ENCODE measurements at regions not wholly inside any gene's neighbourhood (a gene's known extent, or its start where the extent isn't known, plus 50 kb on each side); places are given as distances from the start of the nearest gene placed in this dataset.
"Not testable (repeated sequence)": the region's sequence is repeated elsewhere in the genome, so short reads cannot be mapped to it uniquely, and the experiment has no call there.

DNA sequence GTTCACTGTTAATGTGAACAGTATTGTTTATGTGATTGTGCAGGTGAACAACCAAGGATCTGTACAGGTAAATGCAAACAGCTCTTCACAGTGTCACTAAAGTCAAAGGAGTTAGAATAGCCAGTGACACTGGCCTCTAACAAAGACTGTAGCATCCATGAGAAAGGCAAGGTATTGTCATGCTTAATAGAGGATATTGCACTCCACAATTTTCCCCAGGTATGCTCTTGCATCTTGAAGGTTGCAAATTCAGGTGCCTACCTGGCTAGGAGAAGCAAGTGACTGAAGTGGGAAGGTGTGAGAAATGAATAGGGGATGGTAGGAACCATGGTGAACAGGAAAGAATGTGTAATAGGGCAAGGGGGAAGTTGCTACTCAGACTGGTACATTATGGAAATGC, 101.2 kb upstream of the EFNA5 start:
- no peak for DNase-seq

DNA sequence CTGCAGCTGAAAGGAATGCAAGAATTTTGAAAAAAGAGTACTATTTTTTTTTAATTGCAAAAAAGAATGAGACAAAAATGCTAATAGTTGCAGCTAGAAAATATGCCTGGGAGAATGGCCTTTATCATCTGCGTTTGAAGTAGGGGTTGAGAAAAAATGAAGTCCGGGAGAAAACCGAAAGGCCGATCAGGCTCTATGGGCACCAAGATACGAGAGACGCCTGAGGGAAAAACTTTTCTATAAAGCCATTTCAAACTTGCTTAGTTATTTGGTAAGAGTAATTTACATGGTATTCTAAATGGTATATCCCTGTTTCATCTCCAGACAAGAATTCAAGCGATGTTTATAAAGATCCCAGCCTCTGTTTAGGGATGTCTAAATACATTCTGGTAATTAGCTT, 99.3 kb upstream of the EFNA5 start:
- DNase-seq = no peak

DNA sequence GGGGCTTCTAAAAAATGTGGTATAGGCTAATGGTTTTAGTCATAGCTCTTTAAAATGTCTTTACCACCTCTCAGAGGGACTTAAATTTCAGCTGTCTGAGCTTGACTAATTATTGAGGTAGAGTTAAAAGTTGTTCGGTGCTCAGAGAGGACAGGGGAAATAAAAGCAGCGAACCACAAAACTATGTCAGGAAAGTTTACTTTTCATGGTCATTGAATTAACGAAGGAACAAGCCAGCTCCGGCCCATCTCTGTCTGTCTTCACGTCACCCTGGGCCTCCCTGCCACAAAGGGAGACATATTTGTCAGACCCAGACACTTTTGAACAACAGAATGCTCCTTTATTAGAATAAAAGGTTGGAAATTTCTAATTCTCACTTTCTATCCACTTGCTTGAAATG, 98.8 kb upstream of the EFNA5 start:
- DNase-seq = no peak

DNA sequence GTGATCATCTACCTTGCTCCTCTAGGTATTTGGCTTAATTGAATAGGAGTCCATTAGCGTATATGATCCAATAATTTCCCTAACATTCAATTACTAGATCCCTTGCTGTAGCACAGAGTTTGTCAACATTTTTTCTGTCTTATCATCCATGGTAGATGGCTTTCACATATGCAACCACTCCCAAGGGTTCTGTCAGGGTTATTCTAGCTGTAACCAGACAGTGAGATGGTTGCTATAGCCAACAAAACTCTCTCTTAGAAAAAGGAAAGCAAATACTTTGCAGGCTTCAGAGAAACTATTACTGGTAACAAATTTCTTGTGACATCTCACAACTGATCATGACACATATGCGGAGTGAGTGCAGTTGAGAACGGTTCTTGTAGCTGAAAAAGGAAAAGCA, 96.2 kb upstream of the EFNA5 start:
- no peak for DNase-seq

DNA sequence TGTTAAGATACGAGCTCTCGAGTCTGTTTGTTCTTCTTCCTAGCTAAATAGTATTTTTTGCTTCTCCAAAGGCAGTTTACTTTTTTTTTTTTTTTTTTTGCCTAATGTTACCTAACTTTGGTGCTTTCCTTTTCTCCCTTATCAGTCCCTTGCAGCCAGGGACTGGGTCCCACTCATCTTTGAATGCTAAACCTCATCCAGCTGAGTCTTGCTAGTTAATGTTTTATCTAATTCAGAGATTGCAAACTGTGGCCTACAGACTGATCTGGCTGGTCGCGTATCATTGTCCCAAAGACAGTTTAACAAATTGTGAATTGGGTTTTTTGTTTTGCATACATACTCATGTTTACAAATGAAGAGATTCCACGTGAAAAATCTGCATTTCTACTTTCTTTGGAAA, 95.7 kb upstream of the EFNA5 start:
- no peak for DNase-seq

DNA sequence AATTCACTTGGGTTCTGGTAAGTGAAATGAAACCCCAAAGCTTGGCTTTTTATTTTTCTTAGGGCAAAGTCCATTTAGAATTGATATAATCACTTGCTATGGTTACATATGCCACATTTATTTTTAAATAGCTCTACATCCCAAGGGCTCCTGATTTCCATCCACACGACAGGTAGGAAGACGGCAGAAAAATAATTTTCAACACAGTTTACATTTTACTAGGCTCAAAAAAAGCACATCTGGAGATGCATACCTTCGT, 95.0 kb upstream of the EFNA5 start:
- DNase-seq = no peak

DNA sequence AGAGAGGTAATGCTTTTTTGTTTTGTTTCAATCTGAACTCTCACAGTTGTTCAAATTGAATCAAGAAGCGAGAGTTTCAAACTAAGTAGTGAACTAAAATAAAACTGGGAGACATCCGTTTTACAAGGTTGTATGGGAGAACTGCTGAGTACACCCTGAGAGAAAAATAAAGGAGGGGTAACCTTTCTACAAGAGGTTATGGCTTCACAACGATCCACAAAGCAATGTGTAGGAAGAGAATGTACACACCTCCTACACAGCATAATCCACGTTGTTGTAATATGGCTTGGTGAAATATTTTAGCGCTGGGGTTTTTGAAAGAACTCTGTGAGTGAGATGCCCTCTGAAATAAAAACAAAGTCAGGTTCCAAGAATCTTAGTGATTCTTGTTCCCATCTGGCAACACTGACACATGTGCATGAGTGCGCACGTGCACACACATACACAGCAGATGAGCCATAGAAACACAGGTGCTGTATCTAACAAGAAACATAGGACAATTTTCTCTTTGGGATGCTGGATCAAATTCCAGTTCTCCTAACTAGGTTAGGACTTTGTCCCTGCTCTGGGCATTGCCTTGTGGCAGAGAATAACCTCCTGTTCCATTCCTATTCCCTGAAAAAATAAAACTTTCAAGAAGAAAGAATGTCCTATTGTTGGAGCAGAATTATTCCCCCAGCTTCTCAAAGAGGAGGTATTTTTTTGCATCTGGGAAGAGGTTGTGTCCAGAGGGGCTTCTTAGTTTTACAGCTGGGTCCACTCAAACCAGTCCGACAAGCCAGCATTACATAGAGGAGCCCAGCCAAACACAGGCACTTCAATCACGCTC, 94.5 kb upstream of the EFNA5 start:
- no peak for DNase-seq

DNA sequence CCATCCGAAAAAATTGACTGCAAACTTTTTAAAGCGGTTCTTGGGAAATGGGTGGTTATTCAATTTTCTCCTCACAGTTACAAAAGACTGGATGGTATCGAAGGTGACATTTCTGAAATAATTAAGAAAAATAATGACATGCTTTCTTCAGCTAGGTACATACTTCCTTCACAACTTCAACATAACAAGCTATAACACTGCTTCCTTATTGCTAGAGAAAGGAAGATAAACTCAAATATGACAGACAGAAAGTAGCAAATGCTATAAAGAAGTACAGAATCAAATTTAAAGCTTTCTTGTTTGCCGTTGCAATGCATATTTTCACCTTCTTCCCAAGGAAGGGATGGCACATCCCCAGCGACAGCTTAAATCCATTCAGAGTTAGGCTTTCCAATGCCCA, 93.5 kb upstream of the EFNA5 start:
- DNase-seq = no peak

DNA sequence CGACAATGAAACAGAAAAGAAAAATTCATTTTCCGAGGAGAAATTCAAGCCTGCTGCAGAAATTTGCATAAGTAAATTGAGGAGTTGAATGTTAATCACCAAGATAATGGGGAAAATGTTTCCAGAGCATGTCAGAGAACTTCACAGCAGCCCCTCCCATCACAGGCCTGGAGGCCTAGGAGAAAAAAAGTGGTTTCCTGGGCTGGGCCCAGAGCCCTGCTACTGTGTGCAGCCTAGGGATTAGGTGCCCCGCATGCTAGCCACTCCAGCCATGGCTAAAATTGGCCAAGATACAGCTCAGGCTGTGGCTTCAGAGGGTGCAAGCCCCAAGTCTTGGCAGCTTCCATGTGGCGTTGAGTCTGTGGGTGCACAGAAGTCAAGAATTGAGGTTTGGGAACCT, 82.7 kb upstream of the EFNA5 start:
- no peak for DNase-seq

DNA sequence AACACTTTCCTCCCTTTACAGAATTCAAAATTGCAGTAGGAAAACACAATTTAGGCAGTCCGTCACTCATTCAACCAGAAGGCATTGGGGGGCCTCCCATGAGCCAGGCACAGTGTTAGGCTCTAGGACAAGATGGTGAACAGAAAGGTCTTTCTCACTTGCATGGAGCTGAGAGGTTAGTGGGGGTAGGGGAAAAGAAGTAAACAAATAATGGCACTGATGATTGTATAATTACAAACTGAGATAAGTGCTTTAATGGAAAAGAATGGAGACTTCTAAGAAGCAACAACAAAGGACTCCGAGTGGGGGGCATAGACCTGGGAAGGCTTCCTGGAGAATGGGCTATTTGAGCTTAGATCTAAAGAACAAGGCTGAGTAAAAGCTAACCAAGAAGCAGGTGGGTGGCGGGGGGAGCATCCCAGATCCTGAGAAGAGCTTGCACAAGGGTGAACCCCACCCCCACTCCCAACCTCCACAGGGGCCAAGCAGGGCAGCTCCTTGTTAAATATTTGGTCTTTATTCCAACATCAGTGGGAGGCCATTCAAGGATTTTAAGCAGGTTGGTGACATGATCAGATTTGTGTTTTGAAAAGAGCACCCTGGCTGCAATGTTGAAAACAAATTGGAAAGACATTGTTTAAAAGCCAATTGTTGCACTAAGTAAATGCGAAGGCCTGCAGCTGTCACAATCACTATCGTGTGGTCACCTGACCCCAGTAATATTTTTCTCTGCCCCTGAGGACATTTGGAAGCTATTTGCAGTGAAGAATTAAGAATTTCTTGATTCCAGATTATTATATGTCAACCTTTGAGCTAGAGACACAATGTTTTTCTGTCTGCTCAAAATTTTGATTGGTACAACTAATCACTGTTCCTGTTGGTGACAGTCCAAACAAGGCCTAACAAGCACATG, 73.9 kb upstream of the EFNA5 start:
- DNase-seq = no peak

DNA sequence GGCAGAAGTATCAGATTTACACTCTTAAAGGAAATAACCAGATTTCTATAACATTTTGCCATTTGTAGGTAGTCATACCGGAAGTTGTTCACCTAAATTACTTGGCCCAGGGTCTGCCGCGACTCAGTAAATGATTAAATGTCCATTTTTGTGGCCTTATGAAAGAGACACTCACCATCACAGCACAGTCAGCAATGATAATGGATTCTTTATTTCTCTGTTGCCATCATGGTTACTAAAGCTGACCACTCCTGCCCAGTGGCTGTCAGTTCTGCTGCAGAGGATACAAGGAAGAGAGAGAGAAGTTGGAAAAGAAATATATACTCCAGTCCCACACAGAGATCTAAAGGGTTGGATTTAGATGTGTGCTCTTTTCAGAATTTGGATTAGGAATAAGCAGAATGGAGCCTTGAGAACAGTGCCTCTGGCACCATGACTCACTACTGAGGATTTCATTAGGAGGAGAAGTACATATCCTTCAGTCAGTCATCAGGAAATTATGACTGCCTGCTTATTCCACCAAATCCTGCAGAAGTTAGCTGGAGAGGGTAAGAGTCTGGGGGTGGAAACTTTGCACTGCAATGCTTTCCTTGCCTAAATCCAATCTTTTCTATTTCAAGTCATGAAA, 72.8 kb upstream of the EFNA5 start:
- no peak for DNase-seq

DNA sequence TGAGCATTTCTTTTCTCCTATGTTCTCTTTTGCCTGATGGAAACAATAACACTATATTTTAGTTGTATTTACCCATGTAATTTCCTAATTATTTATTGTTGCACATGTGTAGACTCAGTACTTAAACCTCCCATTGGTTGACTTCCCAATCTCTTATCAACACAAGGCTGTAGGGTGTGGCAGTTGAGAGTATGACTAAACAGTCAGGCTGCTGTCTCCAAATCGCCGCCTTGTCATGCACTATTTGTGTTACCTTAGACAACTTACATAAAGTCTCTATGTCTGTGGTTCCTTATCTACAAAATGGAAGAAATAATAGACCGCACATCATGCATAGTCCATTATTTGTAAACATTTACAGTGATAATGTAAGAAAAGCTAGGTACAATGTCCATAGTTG, 68.9 kb upstream of the EFNA5 start:
- no peak for DNase-seq

DNA sequence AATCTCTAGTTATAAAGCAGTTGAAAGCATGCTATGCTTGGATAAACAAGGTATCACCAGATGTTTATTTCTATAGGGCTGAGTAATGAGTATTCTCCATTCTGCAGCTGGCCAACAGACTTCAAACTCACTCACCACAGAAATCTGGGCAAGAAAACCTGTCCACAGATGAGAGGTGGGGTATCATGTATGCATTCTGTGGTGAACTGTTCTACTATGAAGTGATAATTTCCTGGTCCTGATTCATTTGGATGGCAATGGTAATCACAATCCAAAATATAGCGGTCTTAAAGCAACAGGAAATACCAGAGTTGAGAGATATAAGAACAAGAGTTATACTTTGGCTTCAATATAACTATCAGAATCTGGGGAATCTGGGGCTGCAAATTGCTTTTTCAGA, 65.9 kb upstream of the EFNA5 start:
- DNase-seq = no peak

DNA sequence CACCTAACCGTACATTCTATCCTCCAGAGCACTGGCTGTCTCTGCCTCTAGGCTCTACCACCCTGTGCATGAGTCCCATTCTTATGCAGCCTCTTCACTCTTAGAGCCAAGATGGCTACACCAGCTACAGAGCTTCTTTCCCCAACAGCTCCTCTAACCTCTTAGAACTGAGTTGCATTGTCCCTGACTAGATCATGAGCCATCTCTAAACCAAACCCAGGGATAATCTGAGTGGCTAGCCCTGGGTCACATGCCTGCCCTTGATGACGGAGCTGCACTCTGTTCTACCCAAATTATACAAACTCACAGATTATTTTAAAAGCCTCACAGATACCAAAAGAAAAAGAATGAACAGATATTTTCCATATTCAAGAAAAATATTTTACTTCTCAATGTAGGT, 65.4 kb upstream of the EFNA5 start:
- DNase-seq = not testable (repeated sequence)

DNA sequence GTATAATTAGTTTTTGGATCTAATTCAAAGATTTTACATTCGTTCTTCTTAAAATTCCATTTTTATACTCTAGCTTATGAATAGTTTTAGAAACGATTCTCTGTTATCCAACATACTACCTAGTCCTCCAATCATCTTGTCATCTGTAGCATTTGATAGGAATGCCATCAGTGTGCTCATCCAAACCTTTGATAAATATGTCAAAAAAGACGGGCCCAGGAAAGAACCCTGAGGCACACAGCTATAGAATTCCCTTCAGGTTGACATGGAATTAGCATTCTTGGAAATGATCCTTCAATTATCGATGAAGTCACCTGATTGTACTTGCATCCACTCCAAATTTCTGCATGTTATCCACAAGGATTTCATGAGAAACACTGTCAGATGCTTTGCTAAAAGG, 64.8 kb upstream of the EFNA5 start:
- DNase-seq = no peak

DNA sequence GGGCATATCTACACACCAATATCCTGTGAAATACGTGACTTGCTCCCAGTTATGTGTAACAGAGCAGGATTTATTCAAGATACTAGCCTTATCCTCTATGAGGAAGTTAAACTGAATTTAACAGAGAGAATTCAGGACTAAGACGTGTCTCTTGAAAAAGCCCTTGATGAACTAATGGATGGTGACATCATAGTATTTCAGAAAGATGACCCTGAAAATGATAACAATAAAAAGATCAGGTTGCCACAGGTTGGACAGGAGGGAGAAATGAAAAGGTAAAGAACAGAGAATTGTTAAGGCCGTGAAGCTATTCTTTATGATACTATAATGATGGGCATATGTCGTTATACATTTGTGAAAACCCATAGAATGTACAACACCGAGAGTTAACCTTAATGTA, 56.2 kb upstream of the EFNA5 start:
- DNase-seq = no peak

DNA sequence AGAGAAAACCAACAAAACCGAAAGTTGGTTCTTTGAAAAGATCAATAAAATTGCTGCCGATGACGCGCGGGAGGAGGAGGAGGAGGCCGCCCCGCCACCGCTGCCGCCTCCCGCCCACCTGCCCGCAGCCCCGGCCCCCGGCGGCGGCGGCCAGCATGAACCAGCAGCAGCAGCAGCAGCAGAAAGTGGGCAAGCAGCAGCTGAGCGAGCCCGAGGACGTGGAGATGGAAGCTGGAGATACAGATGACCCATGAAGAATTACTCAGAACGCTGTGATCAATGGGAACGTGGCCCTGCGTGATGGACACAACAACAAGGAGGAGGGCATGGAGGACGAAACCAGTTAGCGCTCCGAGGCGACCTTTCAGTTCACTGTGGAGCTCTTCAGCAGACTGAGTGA, 53.9 kb upstream of the EFNA5 start:
- no peak for DNase-seq

DNA sequence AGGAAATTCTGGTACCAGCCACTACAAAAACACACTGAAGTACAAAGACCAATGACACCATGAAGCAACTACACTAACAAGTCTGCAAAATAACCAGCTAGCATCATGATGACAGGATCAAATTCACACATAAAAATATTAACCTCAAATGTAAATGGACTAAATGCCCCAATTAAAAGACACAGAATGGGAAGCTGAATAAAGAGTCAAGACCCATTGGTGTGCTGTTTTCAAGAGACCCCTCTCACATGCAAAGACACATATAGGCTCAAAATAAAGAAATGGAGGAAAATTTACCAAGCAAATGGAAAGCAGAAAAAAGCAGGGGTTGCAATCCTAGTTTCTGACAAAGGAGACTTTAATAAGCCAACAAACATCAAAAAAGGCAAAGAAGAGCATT, 50.5 kb upstream of the EFNA5 start:
- not testable (repeated sequence) for DNase-seq

Measured in NCI-H1105 treated with DMSO at 0.1 percent for 48 hours (cell line).